Tibial artery (tissue), 4 donors: ENCODE measurements at regions not wholly inside any gene's neighbourhood (a gene's known extent, or its start where the extent isn't known, plus 50 kb on each side); places are given as distances from the start of the nearest gene placed in this dataset.
A peak's percentile ranks its signal among the peaks of the same experiment; 100 is the strongest.

Experiments used
- DNase-seq, 2 donors: peaks; one replicate each; pipeline ENCODE4 v3.0.0-alpha.2; 2019
- H3K27ac ChIP-seq, 2 donors: fragments of 200-600 bp; sonication (generic) in 1 of 2; 1 replicate in 1 of 2; 2 replicates in 1 of 2; pipeline ENCODE4 v1.5.1; 2018 to 2019; ENCODE audit warnings: mild to moderate bottlenecking in 1 of 2
- H3K27me3 ChIP-seq, 2 donors: fragments of 200-600 bp; sonication (generic) in 1 of 2; one replicate each; pipeline versions ENCODE4 v1.5.1 to v1.6.0; 2016 to 2019
- H3K36me3 ChIP-seq, 3 donors: fragments of 200-600 bp; sonication (generic) in 2 of 3; one replicate each; pipeline ENCODE4 v1.5.1; 2016 to 2019; ENCODE audit warnings: mild to moderate bottlenecking in 2 of 3
- H3K4me1 ChIP-seq, 4 donors: fragments of 200-600 bp; sonication (generic) in 2 of 4; 1 replicate in 3 of 4; 2 replicates in 1 of 4; pipeline ENCODE4 v1.5.1; 2016 to 2019
- H3K4me3 ChIP-seq, 2 donors: fragments of 200-600 bp; sonication (generic) in 1 of 2; 1 replicate in 1 of 2; 2 replicates in 1 of 2; pipeline ENCODE4 v1.5.1; 2018 to 2019; ENCODE audit warnings: mild to moderate bottlenecking in 2 of 2
- H3K9me3 ChIP-seq, 3 donors: fragments of 200-600 bp; sonication (generic) in 1 of 3; one replicate each; pipeline ENCODE4 v1.5.1; 2016 to 2019
- intact Hi-C: fragments of 100-400 bp; cut with DNase I; formaldehyde crosslinking; loops from one replicate; pipeline ENCODE4 v1.15.0; 2023; ENCODE audit warnings: low total_unique reads
- TF ChIP-seq, protein P1 (sequence below), 2 experiments: fragments of 200-600 bp in 1 of 2; fragments of 450-650 bp in 1 of 2; IDR thresholded peaks; one replicate each; pipeline ENCODE4 v1.5.1; 2017 to 2019; ENCODE audit warnings: antibody characterized with exemption in 2 of 2, mild to moderate bottlenecking in 1 of 2, moderate library complexity in 1 of 2

DNA sequence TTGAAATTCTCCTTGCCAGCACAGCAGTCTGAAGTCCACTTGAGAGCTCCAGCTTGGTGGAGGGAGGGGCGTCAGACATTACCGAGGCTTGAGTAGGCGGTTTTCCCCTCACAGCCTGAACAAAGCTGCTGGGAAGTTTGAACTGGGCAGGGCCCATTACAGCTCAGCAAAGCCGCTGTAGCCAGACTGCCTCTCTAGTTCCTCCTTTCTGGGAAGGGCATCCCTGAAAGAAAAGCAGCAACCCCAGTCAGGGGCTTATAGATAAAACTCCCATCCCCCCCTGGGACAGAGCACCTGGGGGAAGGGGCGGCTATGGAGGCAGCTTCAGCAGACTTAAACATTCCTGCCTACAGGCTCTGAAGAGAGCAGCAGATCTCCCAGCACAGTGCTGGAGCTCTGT is 325.3 kb downstream of the GJA1 start:
- intact Hi-C loops = no loop called here
- H3K9me3 ChIP-seq = no peaks in the 10 kb centered on the region
- TF ChIP-seq, protein P1, sequence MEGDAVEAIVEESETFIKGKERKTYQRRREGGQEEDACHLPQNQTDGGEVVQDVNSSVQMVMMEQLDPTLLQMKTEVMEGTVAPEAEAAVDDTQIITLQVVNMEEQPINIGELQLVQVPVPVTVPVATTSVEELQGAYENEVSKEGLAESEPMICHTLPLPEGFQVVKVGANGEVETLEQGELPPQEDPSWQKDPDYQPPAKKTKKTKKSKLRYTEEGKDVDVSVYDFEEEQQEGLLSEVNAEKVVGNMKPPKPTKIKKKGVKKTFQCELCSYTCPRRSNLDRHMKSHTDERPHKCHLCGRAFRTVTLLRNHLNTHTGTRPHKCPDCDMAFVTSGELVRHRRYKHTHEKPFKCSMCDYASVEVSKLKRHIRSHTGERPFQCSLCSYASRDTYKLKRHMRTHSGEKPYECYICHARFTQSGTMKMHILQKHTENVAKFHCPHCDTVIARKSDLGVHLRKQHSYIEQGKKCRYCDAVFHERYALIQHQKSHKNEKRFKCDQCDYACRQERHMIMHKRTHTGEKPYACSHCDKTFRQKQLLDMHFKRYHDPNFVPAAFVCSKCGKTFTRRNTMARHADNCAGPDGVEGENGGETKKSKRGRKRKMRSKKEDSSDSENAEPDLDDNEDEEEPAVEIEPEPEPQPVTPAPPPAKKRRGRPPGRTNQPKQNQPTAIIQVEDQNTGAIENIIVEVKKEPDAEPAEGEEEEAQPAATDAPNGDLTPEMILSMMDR (IDR thresholded peaks at IDR 0.05) = no peak
- no peaks in the 10 kb centered on the region for H3K36me3 ChIP-seq
- H3K27me3 ChIP-seq = no peaks in the 10 kb centered on the region
- no peak for DNase-seq
- no peak overlapping the region for H3K27ac ChIP-seq
- H3K4me1 ChIP-seq = peaks cover 0 to 14% (median 0%) of the 10 kb centered on the region in 4 donors
- H3K4me3 ChIP-seq = no peak overlapping the region

DNA sequence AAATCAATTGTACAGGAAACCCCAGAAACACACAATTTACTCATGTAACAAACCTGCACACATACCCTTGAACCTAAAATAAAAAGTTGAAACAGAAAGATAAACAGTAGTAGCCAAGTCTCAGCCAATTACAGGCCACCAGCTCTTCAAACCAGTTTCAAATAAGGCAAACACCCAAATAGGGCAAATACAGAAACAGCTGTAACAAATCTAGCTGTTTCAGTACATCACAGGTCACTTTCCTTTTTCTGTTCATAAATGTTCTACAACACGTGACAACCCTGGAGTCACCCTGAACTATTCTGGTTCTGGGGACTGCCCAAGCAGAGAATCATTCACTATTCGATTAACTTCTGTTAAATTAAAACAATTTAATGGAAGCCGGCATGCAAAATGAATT is 329.0 kb downstream of the GJA1 start:
- no peak for DNase-seq
- TF ChIP-seq, protein P1 (IDR thresholded peaks at IDR 0.05) = no peak
- no peaks in the 10 kb centered on the region for H3K9me3 ChIP-seq
- H3K36me3 ChIP-seq = no peaks in the 10 kb centered on the region
- no peak overlapping the region for H3K4me3 ChIP-seq
- intact Hi-C loops = no loop called here
- no peaks in the 10 kb centered on the region for H3K27me3 ChIP-seq
- H3K4me1 ChIP-seq = peaks cover 0 to 34% (median 8%) of the 10 kb centered on the region in 4 donors
- no peak overlapping the region for H3K27ac ChIP-seq

DNA sequence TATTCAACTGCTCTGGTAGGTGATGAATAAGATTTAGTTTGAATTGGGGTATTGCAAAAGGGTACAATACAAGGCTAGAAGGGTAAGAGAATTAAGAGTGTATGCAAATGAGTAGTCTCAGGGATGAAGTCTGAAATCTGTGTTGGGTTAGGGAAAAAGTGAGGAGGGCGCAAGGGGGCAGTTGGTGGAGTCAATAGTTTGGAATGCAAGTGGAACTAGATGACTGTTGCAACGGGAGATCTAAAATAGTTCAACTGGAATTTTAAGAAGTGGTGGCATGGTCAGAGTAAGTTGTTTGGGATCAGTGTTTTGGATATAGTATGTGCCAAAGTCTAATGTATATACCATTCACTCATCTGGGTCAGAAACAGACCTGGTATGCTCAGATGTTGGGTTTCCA is 329.6 kb downstream of the GJA1 start:
- H3K9me3 ChIP-seq = no peaks in the 10 kb centered on the region
- no peak for DNase-seq
- H3K4me3 ChIP-seq = no peak overlapping the region
- intact Hi-C loops = no loop called here
- H3K4me1 ChIP-seq = peaks cover 0 to 34% (median 8%) of the 10 kb centered on the region in 4 donors
- H3K36me3 ChIP-seq = no peaks in the 10 kb centered on the region
- H3K27ac ChIP-seq = no peak overlapping the region
- no peaks in the 10 kb centered on the region for H3K27me3 ChIP-seq
- TF ChIP-seq, protein P1 (IDR thresholded peaks at IDR 0.05) = no peak

DNA sequence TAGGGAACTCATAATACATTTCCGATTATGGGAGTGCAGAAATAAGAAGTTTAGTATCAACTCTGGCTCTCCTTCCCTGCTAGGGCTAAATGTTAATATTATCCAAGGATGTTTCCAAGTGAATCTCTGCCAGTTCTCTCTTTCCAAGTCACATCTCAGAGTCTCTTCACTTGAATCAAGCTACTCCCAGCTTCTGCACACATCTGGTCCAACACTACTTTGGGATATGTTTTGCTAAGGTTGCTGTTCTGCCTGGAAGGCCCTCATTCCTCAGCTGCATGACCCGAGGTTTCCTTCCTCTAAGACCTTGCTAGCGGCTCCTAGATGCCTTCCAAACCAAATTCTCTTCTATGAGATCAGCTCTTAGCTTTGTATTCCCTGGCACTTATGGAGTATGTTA is 331.8 kb downstream of the GJA1 start:
- no peak for DNase-seq
- peaks cover 0 to 34% (median 8%) of the 10 kb centered on the region in 4 donors for H3K4me1 ChIP-seq
- no peaks in the 10 kb centered on the region for H3K36me3 ChIP-seq
- H3K4me3 ChIP-seq = no peak overlapping the region
- H3K9me3 ChIP-seq = no peaks in the 10 kb centered on the region
- peak overlapping the region; percentile 48 to 58 for H3K27ac ChIP-seq
- TF ChIP-seq, protein P1 (IDR thresholded peaks at IDR 0.05) = no peak
- intact Hi-C loops = no loop called here
- no peaks in the 10 kb centered on the region for H3K27me3 ChIP-seq

DNA sequence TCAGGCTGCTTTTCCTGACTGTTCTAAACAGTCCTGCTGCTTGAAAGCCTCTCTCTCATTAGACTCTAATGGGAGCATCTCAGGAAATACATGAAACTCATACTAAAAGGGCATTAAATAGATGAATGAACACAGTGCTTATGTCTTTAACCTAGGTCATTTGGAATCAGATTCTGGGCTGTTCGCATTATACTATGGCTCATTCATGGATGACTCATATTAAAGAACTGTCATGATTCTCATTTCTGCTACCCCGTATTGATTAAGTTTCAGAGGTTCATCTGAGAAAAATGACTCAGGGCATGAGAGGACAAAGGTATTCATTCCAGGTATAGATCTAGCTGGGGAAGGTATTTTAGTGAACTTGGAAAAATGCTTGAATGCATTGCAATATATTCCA is 335.5 kb downstream of the GJA1 start:
- intact Hi-C loops = no loop called here

More for the DNA sequence above, 335.5 kb downstream of the GJA1 start:
- Histone ChIP-seq H3K36me3 (no peaks in the 10 kb centered on the region), H3K27ac (no peak overlapping the region), H3K27me3 (no peaks in the 10 kb centered on the region), H3K4me3 (no peak overlapping the region), H3K4me1 (peaks cover 0 to 26% (median 8%) of the 10 kb centered on the region in 4 donors), H3K9me3 (no peaks in the 10 kb centered on the region)
- no peak for DNase-seq
- TF ChIP-seq, protein P1 (IDR thresholded peaks at IDR 0.05) = no peak
